K562 (cell line): ENCODE measurements at regions not wholly inside any gene's neighbourhood (a gene's known extent, or its start where the extent isn't known, plus 50 kb on each side); places are given as distances from the start of the nearest gene placed in this dataset.

Experiments used
- JUNB ChIP-seq: fragments of 450-650 bp; formaldehyde crosslinking; conservative IDR thresholded peaks from 2 replicates; pipeline ENCODE4 v1.4.0; 2020; ENCODE audit warnings: mild to moderate bottlenecking
- TF ChIP-seq, protein P1 (sequence below), 3 experiments: IDR thresholded peaks in 2 of 3; conservative IDR thresholded peaks in 1 of 3; 2 replicates each; pipeline ENCODE4 v1.5.1; 2011 to 2012; ENCODE audit warnings: low read length in 3 of 3, mild to moderate bottlenecking in 3 of 3, control low read depth in 2 of 3, improper control_type of control experiment in 1 of 3, inconsistent platforms in 1 of 3, low read depth in 1 of 3, mixed read lengths in 1 of 3, moderate library complexity in 1 of 3; ENCODE audit not compliant: insufficient read depth in 2 of 3

DNA sequence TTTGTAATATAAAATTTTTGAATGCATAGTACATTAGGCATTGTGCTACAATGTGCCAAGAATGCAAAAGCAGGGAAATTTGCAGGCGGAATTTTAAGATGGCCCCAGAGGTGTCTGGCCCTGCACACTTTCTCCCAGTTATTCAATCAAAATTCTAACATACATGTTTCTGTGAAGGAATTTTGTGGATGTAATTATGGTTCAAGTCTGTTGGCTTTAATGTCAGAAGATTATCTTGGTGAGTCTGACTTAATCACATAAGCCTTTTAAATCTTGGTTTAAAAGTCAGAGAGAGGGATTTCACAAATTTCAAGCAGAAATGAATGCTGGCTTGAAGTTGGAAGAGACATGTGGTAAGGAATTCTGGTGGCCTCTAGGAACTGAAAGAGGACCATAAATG is 423.4 kb upstream of the CCDC179 start:
- TF ChIP-seq, protein P1, sequence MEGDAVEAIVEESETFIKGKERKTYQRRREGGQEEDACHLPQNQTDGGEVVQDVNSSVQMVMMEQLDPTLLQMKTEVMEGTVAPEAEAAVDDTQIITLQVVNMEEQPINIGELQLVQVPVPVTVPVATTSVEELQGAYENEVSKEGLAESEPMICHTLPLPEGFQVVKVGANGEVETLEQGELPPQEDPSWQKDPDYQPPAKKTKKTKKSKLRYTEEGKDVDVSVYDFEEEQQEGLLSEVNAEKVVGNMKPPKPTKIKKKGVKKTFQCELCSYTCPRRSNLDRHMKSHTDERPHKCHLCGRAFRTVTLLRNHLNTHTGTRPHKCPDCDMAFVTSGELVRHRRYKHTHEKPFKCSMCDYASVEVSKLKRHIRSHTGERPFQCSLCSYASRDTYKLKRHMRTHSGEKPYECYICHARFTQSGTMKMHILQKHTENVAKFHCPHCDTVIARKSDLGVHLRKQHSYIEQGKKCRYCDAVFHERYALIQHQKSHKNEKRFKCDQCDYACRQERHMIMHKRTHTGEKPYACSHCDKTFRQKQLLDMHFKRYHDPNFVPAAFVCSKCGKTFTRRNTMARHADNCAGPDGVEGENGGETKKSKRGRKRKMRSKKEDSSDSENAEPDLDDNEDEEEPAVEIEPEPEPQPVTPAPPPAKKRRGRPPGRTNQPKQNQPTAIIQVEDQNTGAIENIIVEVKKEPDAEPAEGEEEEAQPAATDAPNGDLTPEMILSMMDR (IDR thresholded peaks at IDR 0.05 in 2 of 3, conservative IDR thresholded peaks at IDR 0.05 in 1 of 3; ENCODE audit: insufficient read depth in 2 of 3, low read depth in 1 of 3, low read length in 3 of 3): no peak
- no peak for TF ChIP-seq JUNB (CRISPR knock-in tag)
